ENCODE measurements at regions not wholly inside any gene's neighbourhood (a gene's known extent, or its start where the extent isn't known, plus 50 kb on each side); places are given as distances from the start of the nearest gene placed in this dataset.
A peak's percentile ranks its signal among the peaks of the same experiment; 100 is the strongest.

- WGBS, result 78% methylated on average over 4 of the region's 4 CpGs
- peak overlapping the region in 1 of 2 donors; percentile 30 for H3K27ac ChIP-seq (ENCODE audit: low read depth in 1 of 2, low read length in 2 of 2)
- no peak overlapping the region for H3K4me3 ChIP-seq (ENCODE audit: low read depth in 1 of 3, low read length in 3 of 3)
Observed at GRCh38 chr13:80140685-80141084, 200.2 kb downstream of the SPRY2 start.

DNA sequence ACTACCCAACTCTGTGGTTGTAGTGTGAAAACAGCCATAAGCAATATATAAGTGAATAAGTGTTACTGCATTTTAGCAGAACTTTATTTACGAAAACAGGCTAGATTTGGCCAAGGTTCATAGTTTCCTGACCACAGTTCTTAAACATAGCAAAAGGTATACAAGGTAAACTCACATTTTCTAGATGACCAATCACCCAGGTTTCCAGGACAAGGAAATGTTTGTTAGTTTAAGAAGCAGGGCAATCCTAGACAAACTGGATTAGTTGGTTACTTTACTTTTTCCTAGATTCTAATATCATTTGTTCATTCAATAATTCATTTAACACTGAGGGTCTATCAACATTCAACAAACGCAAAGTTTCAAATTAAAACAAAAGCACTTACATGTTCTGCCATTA lies 201.7 kb downstream of the SPRY2 start:
- DNase-seq (ENCODE audit: low spot score), result no peak

More at GRCh38 chr13:80140685-80141084, 200.2 kb downstream of the SPRY2 start:
- TF ChIP-seq TAF1 (conservative IDR thresholded peaks at IDR 0.05) (no peak), YY1 (IDR thresholded peaks at IDR 0.05) (no peak)
- TF ChIP-seq, protein P1, sequence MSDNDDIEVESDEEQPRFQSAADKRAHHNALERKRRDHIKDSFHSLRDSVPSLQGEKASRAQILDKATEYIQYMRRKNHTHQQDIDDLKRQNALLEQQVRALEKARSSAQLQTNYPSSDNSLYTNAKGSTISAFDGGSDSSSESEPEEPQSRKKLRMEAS (IDR thresholded peaks at IDR 0.05), result no peak
- Histone ChIP-seq H3K27me3 (ENCODE audit: control insufficient read depth in 4 of 4, insufficient read depth in 4 of 4, low read length in 3 of 4) (no peaks in the 10 kb centered on the region), H3K9me3 (ENCODE audit: control insufficient read depth in 4 of 4, low read length in 3 of 4) (no peaks in the 10 kb centered on the region), H3K9ac (ENCODE audit: low read depth in 1 of 2, low read length in 2 of 2) (no peak overlapping the region), H3K4me1 (ENCODE audit: control insufficient read depth in 4 of 4, insufficient read depth in 4 of 4, low read length in 3 of 4) (peaks cover 0 to 1% (median 0%) of the 10 kb centered on the region in 4 donors), H3K36me3 (ENCODE audit: control insufficient read depth in 4 of 4, insufficient read depth in 3 of 4, low read depth in 1 of 4, low read length in 3 of 4) (no peaks in the 10 kb centered on the region)
- DNase-seq (ENCODE audit: low spot score), result no peak

GRCh38 chr13:80137994-80138393 lies 202.9 kb downstream of the SPRY2 start:
- DNase-seq (ENCODE audit: low spot score), result no peak
- H3K9me3 ChIP-seq (ENCODE audit: control insufficient read depth in 4 of 4, low read length in 3 of 4), result no peaks in the 10 kb centered on the region
- no peak overlapping the region for H3K27ac ChIP-seq (ENCODE audit: low read depth in 1 of 2, low read length in 2 of 2)
- H3K4me3 ChIP-seq (ENCODE audit: low read depth in 1 of 3, low read length in 3 of 3), result no peak overlapping the region
- WGBS, result 84% methylated on average over 3 of the region's 3 CpGs
- H3K27me3 ChIP-seq (ENCODE audit: control insufficient read depth in 4 of 4, insufficient read depth in 4 of 4, low read length in 3 of 4), result no peaks in the 10 kb centered on the region
- TF ChIP-seq REST (IDR thresholded peaks at IDR 0.05), result no peak
- TF ChIP-seq, protein P2, sequence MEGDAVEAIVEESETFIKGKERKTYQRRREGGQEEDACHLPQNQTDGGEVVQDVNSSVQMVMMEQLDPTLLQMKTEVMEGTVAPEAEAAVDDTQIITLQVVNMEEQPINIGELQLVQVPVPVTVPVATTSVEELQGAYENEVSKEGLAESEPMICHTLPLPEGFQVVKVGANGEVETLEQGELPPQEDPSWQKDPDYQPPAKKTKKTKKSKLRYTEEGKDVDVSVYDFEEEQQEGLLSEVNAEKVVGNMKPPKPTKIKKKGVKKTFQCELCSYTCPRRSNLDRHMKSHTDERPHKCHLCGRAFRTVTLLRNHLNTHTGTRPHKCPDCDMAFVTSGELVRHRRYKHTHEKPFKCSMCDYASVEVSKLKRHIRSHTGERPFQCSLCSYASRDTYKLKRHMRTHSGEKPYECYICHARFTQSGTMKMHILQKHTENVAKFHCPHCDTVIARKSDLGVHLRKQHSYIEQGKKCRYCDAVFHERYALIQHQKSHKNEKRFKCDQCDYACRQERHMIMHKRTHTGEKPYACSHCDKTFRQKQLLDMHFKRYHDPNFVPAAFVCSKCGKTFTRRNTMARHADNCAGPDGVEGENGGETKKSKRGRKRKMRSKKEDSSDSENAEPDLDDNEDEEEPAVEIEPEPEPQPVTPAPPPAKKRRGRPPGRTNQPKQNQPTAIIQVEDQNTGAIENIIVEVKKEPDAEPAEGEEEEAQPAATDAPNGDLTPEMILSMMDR (IDR thresholded peaks at IDR 0.05; ENCODE audit: low read depth, low read length, missing input control), result no peak
- no peak for TF ChIP-seq SP1 (IDR thresholded peaks at IDR 0.05)
- no peak for TF ChIP-seq FOXA2 (IDR thresholded peaks at IDR 0.05)
- TF ChIP-seq RXRA (IDR thresholded peaks at IDR 0.05), result no peak
- no peak for TF ChIP-seq FOXA1 (IDR thresholded peaks at IDR 0.05)
- no peak for TF ChIP-seq HNF4G (IDR thresholded peaks at IDR 0.05)
- TF ChIP-seq RAD21 (IDR thresholded peaks at IDR 0.05), result no peak
- no peak for TF ChIP-seq JUND (IDR thresholded peaks at IDR 0.05)
- no peak for TF ChIP-seq TAF1 (conservative IDR thresholded peaks at IDR 0.05)
- no peak for TF ChIP-seq NR2F2 (IDR thresholded peaks at IDR 0.05)
- TF ChIP-seq, protein P1 (IDR thresholded peaks at IDR 0.05), result no peak
- no peak for TF ChIP-seq HNF4A (conservative IDR thresholded peaks at IDR 0.05)
- TF ChIP-seq, protein P3, sequence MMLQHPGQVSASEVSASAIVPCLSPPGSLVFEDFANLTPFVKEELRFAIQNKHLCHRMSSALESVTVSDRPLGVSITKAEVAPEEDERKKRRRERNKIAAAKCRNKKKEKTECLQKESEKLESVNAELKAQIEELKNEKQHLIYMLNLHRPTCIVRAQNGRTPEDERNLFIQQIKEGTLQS (IDR thresholded peaks at IDR 0.05), result no peak
- TF ChIP-seq, protein P4, sequence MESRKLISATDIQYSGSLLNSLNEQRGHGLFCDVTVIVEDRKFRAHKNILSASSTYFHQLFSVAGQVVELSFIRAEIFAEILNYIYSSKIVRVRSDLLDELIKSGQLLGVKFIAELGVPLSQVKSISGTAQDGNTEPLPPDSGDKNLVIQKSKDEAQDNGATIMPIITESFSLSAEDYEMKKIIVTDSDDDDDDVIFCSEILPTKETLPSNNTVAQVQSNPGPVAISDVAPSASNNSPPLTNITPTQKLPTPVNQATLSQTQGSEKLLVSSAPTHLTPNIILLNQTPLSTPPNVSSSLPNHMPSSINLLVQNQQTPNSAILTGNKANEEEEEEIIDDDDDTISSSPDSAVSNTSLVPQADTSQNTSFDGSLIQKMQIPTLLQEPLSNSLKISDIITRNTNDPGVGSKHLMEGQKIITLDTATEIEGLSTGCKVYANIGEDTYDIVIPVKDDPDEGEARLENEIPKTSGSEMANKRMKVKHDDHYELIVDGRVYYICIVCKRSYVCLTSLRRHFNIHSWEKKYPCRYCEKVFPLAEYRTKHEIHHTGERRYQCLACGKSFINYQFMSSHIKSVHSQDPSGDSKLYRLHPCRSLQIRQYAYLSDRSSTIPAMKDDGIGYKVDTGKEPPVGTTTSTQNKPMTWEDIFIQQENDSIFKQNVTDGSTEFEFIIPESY (IDR thresholded peaks at IDR 0.05), result no peak
- no peak for TF ChIP-seq EGR1 (IDR thresholded peaks at IDR 0.05; ENCODE audit: low read depth in 2 of 2)
- no peak for TF ChIP-seq GABPA (IDR thresholded peaks at IDR 0.05 in 1 of 2, conservative IDR thresholded peaks at IDR 0.05 in 1 of 2)
- TF ChIP-seq YY1 (IDR thresholded peaks at IDR 0.05), result no peak
- peaks cover 0 to 11% (median 7%) of the 10 kb centered on the region in 4 donors for H3K4me1 ChIP-seq (ENCODE audit: control insufficient read depth in 4 of 4, insufficient read depth in 4 of 4, low read length in 3 of 4)
- no peaks in the 10 kb centered on the region for H3K36me3 ChIP-seq (ENCODE audit: control insufficient read depth in 4 of 4, insufficient read depth in 3 of 4, low read depth in 1 of 4, low read length in 3 of 4)
- no peak overlapping the region for H3K9ac ChIP-seq (ENCODE audit: low read depth in 1 of 2, low read length in 2 of 2)

More for the DNA sequence above, 201.7 kb downstream of the SPRY2 start:
- no peak for TF ChIP-seq FOXA1 (IDR thresholded peaks at IDR 0.05)
- TF ChIP-seq, protein P3 (IDR thresholded peaks at IDR 0.05), result no peak
- TF ChIP-seq EGR1 (IDR thresholded peaks at IDR 0.05; ENCODE audit: low read depth in 2 of 2), result no peak
- no peaks in the 10 kb centered on the region for H3K36me3 ChIP-seq (ENCODE audit: control insufficient read depth in 4 of 4, insufficient read depth in 3 of 4, low read depth in 1 of 4, low read length in 3 of 4)
- H3K9ac ChIP-seq (ENCODE audit: low read depth in 1 of 2, low read length in 2 of 2), result no peak overlapping the region
- H3K27ac ChIP-seq (ENCODE audit: low read depth in 1 of 2, low read length in 2 of 2), result no peak overlapping the region
- WGBS, result 96% methylated on average over 2 of the region's 2 CpGs
- no peaks in the 10 kb centered on the region for H3K27me3 ChIP-seq (ENCODE audit: control insufficient read depth in 4 of 4, insufficient read depth in 4 of 4, low read length in 3 of 4)
- H3K9me3 ChIP-seq (ENCODE audit: control insufficient read depth in 4 of 4, low read length in 3 of 4), result no peaks in the 10 kb centered on the region
- no peaks in the 10 kb centered on the region for H3K4me1 ChIP-seq (ENCODE audit: control insufficient read depth in 4 of 4, insufficient read depth in 4 of 4, low read length in 3 of 4)
- no peak overlapping the region for H3K4me3 ChIP-seq (ENCODE audit: low read depth in 1 of 3, low read length in 3 of 3)

Data from liver (tissue), 8 donors.